ENCODE measurements at regions not wholly inside any gene's neighbourhood (a gene's known extent, or its start where the extent isn't known, plus 50 kb on each side); places are given as distances from the start of the nearest gene placed in this dataset.

GRCh38 chr16:9141813-9142212, 50.4 kb downstream of the HAPSTR1 start:
- TF ChIP-seq CTCF (IDR thresholded peaks at IDR 0.05; ENCODE audit: insufficient read depth, low read length) (no peak), SPI1 (IDR thresholded peaks at IDR 0.05; ENCODE audit: borderline replicate concordance, low read depth) (no peak), POLR2AphosphoS5 (IDR thresholded peaks at IDR 0.05; ENCODE audit: low read depth) (no peak)
